ENCODE measurements at regions not wholly inside any gene's neighbourhood (a gene's known extent, or its start where the extent isn't known, plus 50 kb on each side); places are given as distances from the start of the nearest gene placed in this dataset.

- Histone ChIP-seq H3K4me1 (no peaks in the 10 kb centered on the region), H3K4me3 (no peak overlapping the region), H3K27ac (peak overlapping the region; percentile 41 to 70), H3K36me3 (no peaks in the 10 kb centered on the region), H3K9me3 (no peaks in the 10 kb centered on the region), H3K27me3 (no peaks in the 10 kb centered on the region)
- no peak for DNase-seq (ENCODE audit: low spot score in 2 of 2)
- intact Hi-C loops (cut with DNase I; ENCODE audit: low total_unique reads) = no loop called here
- TF ChIP-seq POLR2AphosphoS5 (IDR thresholded peaks at IDR 0.05) = no peak
- no peak for TF ChIP-seq POLR2A (IDR thresholded peaks at IDR 0.05)
- no peak for TF ChIP-seq CTCF (IDR thresholded peaks at IDR 0.05)
Measured at GRCh38 chr6:71481011-71481410, 192.4 kb downstream of the OGFRL1 start.

GRCh38 chr6:71481801-71482200 lies 193.2 kb downstream of the OGFRL1 start:
- Histone ChIP-seq H3K36me3 (no peaks in the 10 kb centered on the region), H3K9me3 (no peaks in the 10 kb centered on the region), H3K4me3 (no peak overlapping the region), H3K4me1 (no peaks in the 10 kb centered on the region), H3K27ac (peak overlapping the region in 1 of 2 donors; percentile 2), H3K27me3 (no peaks in the 10 kb centered on the region)
- no peak for TF ChIP-seq POLR2AphosphoS5 (IDR thresholded peaks at IDR 0.05)
- no peak for TF ChIP-seq CTCF (IDR thresholded peaks at IDR 0.05)
- TF ChIP-seq POLR2A (IDR thresholded peaks at IDR 0.05) = no peak
- no peak for DNase-seq (ENCODE audit: low spot score in 2 of 2)
- intact Hi-C loops (cut with DNase I; ENCODE audit: low total_unique reads) = no loop called here

GRCh38 chr6:71482742-71483141 lies 194.1 kb downstream of the OGFRL1 start:
- no peaks in the 10 kb centered on the region for H3K36me3 ChIP-seq
- intact Hi-C loops (cut with DNase I; ENCODE audit: low total_unique reads) = no loop called here
- DNase-seq (ENCODE audit: low spot score in 2 of 2) = no peak
- H3K9me3 ChIP-seq = no peaks in the 10 kb centered on the region
- no peak overlapping the region for H3K27ac ChIP-seq
- H3K4me1 ChIP-seq = no peaks in the 10 kb centered on the region
- no peak overlapping the region for H3K4me3 ChIP-seq
- H3K27me3 ChIP-seq = no peaks in the 10 kb centered on the region
- no peak for TF ChIP-seq POLR2A (IDR thresholded peaks at IDR 0.05)
- no peak for TF ChIP-seq POLR2AphosphoS5 (IDR thresholded peaks at IDR 0.05)
- no peak for TF ChIP-seq CTCF (IDR thresholded peaks at IDR 0.05)

- Histone ChIP-seq H3K4me3 (no peak overlapping the region), H3K9me3 (no peaks in the 10 kb centered on the region), H3K27ac (no peak overlapping the region), H3K36me3 (no peaks in the 10 kb centered on the region), H3K4me1 (no peaks in the 10 kb centered on the region), H3K27me3 (no peaks in the 10 kb centered on the region)
- DNase-seq (ENCODE audit: low spot score in 2 of 2) = no peak
- TF ChIP-seq POLR2AphosphoS5 (IDR thresholded peaks at IDR 0.05) (no peak), POLR2A (IDR thresholded peaks at IDR 0.05) (no peak), CTCF (IDR thresholded peaks at IDR 0.05) (no peak)
- intact Hi-C loops (cut with DNase I; ENCODE audit: low total_unique reads) = no loop called here
Measured at GRCh38 chr6:71486461-71486860, 197.8 kb downstream of the OGFRL1 start.

GRCh38 chr6:71488186-71488585 lies 199.6 kb downstream of the OGFRL1 start:
- Histone ChIP-seq H3K27ac (no peak overlapping the region), H3K4me1 (no peaks in the 10 kb centered on the region), H3K27me3 (no peaks in the 10 kb centered on the region), H3K4me3 (no peak overlapping the region), H3K9me3 (no peaks in the 10 kb centered on the region), H3K36me3 (no peaks in the 10 kb centered on the region)
- intact Hi-C loops (cut with DNase I; ENCODE audit: low total_unique reads) = no loop called here
- DNase-seq (ENCODE audit: low spot score in 2 of 2) = no peak
- TF ChIP-seq POLR2AphosphoS5 (IDR thresholded peaks at IDR 0.05) (no peak), CTCF (IDR thresholded peaks at IDR 0.05) (no peak), POLR2A (IDR thresholded peaks at IDR 0.05) (no peak)

Measured in breast epithelium (tissue), 4 donors.